HL-60 (cell line): ENCODE measurements at regions not wholly inside any gene's neighbourhood (a gene's known extent, or its start where the extent isn't known, plus 50 kb on each side); places are given as distances from the start of the nearest gene placed in this dataset.

ENCODE experiments used
- DNase-seq, 2 experiments: peaks; one replicate each; pipeline ENCODE4 v3.0.0-alpha.2; 2010 to 2020; ENCODE audit warnings: low read depth in 1 of 2, low spot score in 1 of 2
- H3K27ac ChIP-seq: fragments of 250-450 bp; sonication (Bioruptor Pico); replicated peaks from 2 replicates; pipeline ENCODE4 v1.5.1; 2020; ENCODE audit warnings: mild to moderate bottlenecking, moderate library complexity
- H3K27me3 ChIP-seq: fragments of 250-450 bp; sonication (Bioruptor Pico); 2 replicates; pipeline ENCODE4 v1.5.1; 2021; ENCODE audit warnings: mild to moderate bottlenecking, moderate library complexity; ENCODE audit not compliant: insufficient read depth, poor library complexity, severe bottlenecking
- H3K4me3 ChIP-seq: replicated peaks from 2 replicates; pipeline ENCODE4 v1.5.1; 2011; ENCODE audit warnings: mild to moderate bottlenecking, control low read depth, low read length; ENCODE audit not compliant: insufficient read depth
- CTCF ChIP-seq: IDR thresholded peaks from one replicate; pipeline ENCODE4 v1.5.1; 2011; ENCODE audit warnings: low read length, control low read depth, inconsistent platforms; ENCODE audit not compliant: insufficient read depth
- GABPA ChIP-seq: IDR thresholded peaks from 2 replicates; pipeline ENCODE4 v1.6.1; 2012; ENCODE audit warnings: low read depth
- POLR2AphosphoS5 ChIP-seq: IDR thresholded peaks from 2 replicates; pipeline ENCODE4 v1.6.1; 2012; ENCODE audit warnings: low read depth
- REST ChIP-seq: IDR thresholded peaks from 2 replicates; pipeline ENCODE4 v1.6.1; 2012; ENCODE audit warnings: low read depth; ENCODE audit not compliant: insufficient replicate concordance
- SPI1 ChIP-seq: IDR thresholded peaks from 2 replicates; pipeline ENCODE4 v1.6.1; 2012; ENCODE audit warnings: low read depth, mild to moderate bottlenecking, borderline replicate concordance

- TF ChIP-seq REST, result no peak
- TF ChIP-seq CTCF, result no peak
- TF ChIP-seq POLR2AphosphoS5, result no peak
- no peak for TF ChIP-seq SPI1
- TF ChIP-seq GABPA, result no peak
- Histone ChIP-seq H3K27me3 (no peaks in the 10 kb centered on the region), H3K4me3 (no peak overlapping the region), H3K27ac (no peak overlapping the region)
- no peak for DNase-seq
These were observed 298.9 kb downstream of the CSNK1G3 start for GRCh38 chr5:123810746-123811340.

GRCh38 chr5:123810253-123810652, 298.3 kb downstream of the CSNK1G3 start:
- Histone ChIP-seq H3K27ac (no peak overlapping the region), H3K4me3 (no peak overlapping the region), H3K27me3 (no peaks in the 10 kb centered on the region)
- no peak for TF ChIP-seq REST
- no peak for TF ChIP-seq GABPA
- no peak for TF ChIP-seq SPI1
- TF ChIP-seq CTCF, result no peak
- no peak for TF ChIP-seq POLR2AphosphoS5
- no peak for DNase-seq

DNA sequence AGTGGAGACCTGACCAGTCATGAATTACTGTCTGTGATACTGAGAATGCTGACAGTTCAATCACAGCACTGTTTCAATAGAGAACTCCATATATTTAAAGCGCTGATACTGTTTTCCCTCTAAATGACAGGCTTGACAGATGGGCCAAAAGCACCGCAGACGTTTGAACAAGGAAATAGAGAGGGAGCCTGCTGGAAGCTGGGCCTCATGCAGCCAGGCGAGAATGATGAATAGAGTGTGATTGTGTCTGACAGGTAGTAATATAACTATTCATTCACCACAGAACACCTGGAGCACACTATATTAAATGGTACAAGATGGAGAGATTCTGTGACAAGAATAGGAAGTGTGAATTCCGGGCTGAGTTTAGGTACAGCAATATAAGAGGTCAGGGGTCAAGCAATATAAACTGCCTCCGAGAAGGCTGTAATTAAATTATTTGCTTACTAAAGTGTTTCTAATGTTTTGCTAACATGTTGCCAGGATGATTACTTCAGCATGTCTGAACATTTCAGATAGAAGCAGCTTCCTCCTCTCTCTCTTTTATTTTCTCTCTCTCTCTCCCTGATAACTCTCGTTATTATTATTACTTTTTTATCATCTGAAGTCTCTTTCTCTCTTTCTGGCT, 297.7 kb downstream of the CSNK1G3 start:
- TF ChIP-seq SPI1 (no peak), GABPA (no peak), POLR2AphosphoS5 (no peak), CTCF (no peak), REST (no peak)
- Histone ChIP-seq H3K27me3 (no peaks in the 10 kb centered on the region), H3K4me3 (no peak overlapping the region), H3K27ac (no peak overlapping the region)
- no peak for DNase-seq
